ENCODE measurements at regions not wholly inside any gene's neighbourhood (a gene's known extent, or its start where the extent isn't known, plus 50 kb on each side); places are given as distances from the start of the nearest gene placed in this dataset.

DNA sequence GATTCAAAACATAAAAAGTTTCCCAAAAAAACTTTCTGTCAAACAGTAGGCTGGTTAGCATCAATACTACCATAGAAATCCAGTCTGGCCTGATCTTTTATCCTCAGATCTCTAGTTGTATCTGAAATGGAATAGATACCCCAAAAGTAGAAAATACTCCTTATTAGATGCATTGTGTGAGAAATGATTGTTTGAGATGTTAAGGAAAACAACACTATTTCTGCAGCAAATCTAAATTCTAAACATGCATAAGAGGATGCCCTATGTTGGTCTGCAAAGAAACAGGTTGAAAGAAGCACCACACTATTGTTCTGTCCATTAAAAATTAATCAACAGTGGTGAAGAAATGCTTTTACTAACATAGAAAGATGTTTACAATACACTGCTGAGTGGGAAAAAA is 121.0 kb downstream of the NPY start:
- no peak overlapping the region for H3K4me3 Mint-ChIP-seq
- no peak for DNase-seq (ENCODE audit: low spot score)
- no peaks in the 10 kb centered on the region for H3K9me3 Mint-ChIP-seq
- H3K4me1 Mint-ChIP-seq (ENCODE audit: low read depth in 2 of 2): peaks cover 5 to 12% of the 10 kb centered on the region in 2 donors
- H3K27me3 Mint-ChIP-seq: peaks cover 0 to 7% of the 10 kb centered on the region in 2 donors
- no peaks in the 10 kb centered on the region for H3K36me3 Mint-ChIP-seq
- H3K27ac Mint-ChIP-seq: no peak overlapping the region
- no peak for ATAC-seq

- Mint-ChIP-seq H3K27ac (no peak overlapping the region), H3K9me3 (no peaks in the 10 kb centered on the region), H3K4me3 (no peak overlapping the region), H3K4me1 (ENCODE audit: low read depth in 2 of 2) (peaks cover 5 to 12% of the 10 kb centered on the region in 2 donors), H3K36me3 (no peaks in the 10 kb centered on the region), H3K27me3 (peaks cover 0 to 7% of the 10 kb centered on the region in 2 donors)
- no peak for DNase-seq (ENCODE audit: low spot score)
- ATAC-seq: peak in 1 of 2 donors; percentile 45
These were observed 122.2 kb downstream of the NPY start for GRCh38 chr7:24406053-24406788.

DNA sequence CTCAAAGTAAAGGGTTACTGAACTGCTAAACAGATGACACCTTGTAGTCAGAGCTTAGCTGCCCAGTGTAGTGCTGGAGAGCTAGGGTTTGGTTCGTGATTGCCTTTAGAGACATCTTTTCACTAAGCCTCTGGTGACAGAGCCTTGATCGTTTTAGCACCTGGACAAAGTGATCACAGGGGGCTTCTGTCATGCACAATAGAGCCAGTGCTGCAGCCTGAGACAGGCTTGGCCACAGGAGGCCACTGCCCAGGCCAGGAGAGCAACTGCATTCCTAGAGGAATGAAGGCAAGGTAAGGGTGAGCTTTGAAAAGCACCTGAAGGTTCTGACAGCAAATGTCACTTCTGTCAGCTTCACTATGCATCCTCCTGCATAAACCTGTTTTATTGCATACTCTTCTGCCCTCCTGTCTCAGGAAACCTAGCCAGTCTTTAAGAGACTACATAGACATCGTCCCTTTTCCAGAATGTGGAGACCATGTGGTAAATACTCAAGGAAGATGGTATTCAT is 122.9 kb downstream of the NPY start:
- H3K9me3 Mint-ChIP-seq: no peaks in the 10 kb centered on the region
- DNase-seq (ENCODE audit: low spot score) (no peak), ATAC-seq (no peak)
- peaks cover 0 to 7% of the 10 kb centered on the region in 2 donors for H3K27me3 Mint-ChIP-seq
- H3K4me3 Mint-ChIP-seq: no peak overlapping the region
- peaks cover 3% of the 10 kb centered on the region for H3K36me3 Mint-ChIP-seq
- H3K27ac Mint-ChIP-seq: no peak overlapping the region
- peaks cover 5 to 11% of the 10 kb centered on the region in 2 donors for H3K4me1 Mint-ChIP-seq (ENCODE audit: low read depth in 2 of 2)

DNA sequence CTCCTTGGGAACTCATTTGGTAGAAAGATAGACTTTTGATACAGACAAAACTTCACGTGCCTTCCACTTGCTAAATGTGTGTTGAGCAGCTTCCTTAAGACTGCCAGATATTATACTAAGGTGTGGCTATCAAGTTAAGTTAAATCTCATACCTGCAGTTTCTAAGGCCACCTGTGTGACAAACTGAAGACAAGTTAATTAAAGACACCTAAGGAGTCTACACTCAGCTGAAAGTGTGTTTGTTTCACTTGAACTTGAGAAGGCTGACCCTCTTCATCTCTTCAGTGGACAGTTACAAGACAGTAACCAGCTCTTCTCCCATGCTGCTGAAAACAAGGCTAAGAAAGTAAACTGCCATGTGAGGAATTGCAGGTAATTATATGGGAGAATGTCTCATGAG is 124.0 kb downstream of the NPY start:
- Mint-ChIP-seq H3K4me3 (no peak overlapping the region), H3K9me3 (no peaks in the 10 kb centered on the region), H3K27ac (no peak overlapping the region), H3K4me1 (ENCODE audit: low read depth in 2 of 2) (peaks cover 5 to 9% of the 10 kb centered on the region in 2 donors), H3K36me3 (peaks cover 5% of the 10 kb centered on the region), H3K27me3 (peaks cover 5 to 7% of the 10 kb centered on the region in 2 donors)
- DNase-seq (ENCODE audit: low spot score): no peak
- ATAC-seq: no peak

DNA sequence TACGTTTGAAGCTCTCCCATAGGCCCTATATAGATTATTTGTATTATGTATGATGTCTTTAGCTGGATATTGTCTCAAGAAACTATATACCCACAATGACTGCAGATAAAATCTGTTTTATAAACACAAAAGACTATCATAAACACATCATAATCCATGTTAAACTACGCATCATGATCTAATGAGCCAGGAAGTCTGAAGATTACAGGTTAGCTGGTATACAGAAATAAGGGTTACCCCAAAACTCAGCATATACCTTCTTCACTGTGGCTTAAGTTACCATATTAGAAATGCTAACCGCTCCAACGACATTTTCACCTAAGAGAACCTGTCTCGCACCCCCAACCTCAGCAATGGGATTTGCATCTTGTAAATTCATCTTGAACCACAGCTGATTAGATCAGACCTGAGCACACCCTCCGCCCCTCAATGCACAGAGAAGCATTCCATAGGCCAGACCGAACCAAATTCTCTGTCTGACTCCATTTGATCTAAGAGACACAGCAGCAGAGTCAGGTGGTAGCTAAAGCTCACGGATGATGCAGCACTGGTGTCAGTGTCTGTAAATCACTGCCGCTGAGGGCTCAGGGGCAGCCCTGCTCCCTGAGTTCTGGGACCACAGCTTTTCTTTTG is 124.9 kb downstream of the NPY start:
- H3K4me3 Mint-ChIP-seq: no peak overlapping the region
- peaks cover 3 to 5% of the 10 kb centered on the region in 2 donors for H3K27me3 Mint-ChIP-seq
- H3K9me3 Mint-ChIP-seq: peaks cover under 1% of the 10 kb centered on the region
- ATAC-seq (no peak), DNase-seq (ENCODE audit: low spot score) (no peak)
- peaks cover 13% of the 10 kb centered on the region for H3K36me3 Mint-ChIP-seq
- peaks cover 5 to 9% of the 10 kb centered on the region in 2 donors for H3K4me1 Mint-ChIP-seq (ENCODE audit: low read depth in 2 of 2)
- H3K27ac Mint-ChIP-seq: no peak overlapping the region

DNA sequence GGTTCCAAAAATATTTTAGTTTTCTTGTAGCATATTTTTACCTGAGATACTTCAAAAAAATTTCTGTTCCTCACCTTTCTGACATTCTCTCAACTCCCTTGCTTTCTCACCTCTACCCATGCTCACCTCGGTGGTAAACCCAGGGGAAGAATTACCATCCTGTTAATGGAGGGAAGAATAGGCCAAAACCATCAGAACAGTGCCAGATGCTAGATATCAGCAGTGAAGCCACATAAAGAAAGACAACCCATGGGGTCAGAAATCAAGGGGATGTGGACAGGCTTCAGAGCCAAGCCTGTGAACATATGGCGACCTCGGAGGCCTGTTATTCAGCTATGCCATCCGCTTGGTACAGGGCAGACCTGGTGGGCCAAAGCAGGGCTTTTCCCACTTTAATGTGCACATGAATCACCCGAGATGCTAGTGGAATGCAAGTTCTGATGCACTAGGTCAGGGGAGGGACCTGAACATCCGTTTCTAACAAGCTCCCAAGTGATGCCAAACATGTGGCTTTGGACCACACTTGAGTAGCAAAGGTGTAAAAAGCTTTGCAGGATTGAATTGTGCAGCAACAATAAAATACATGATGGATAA is 125.5 kb downstream of the NPY start:
- Mint-ChIP-seq H3K4me1 (ENCODE audit: low read depth in 2 of 2) (peaks cover 5 to 9% of the 10 kb centered on the region in 2 donors), H3K9me3 (peaks cover 3% of the 10 kb centered on the region), H3K4me3 (no peak overlapping the region), H3K27ac (no peak overlapping the region), H3K27me3 (peaks cover 5 to 7% of the 10 kb centered on the region in 2 donors), H3K36me3 (peaks cover 16% of the 10 kb centered on the region)
- ATAC-seq: no peak
- DNase-seq (ENCODE audit: low spot score): no peak

GRCh38 chr7:24411226-24411625 is 127.2 kb downstream of the NPY start:
- Mint-ChIP-seq H3K9me3 (peaks cover 3% of the 10 kb centered on the region), H3K27me3 (peaks cover 8 to 11% of the 10 kb centered on the region in 2 donors), H3K4me1 (ENCODE audit: low read depth in 2 of 2) (peaks cover under 1 to 2% of the 10 kb centered on the region in 2 donors), H3K4me3 (no peak overlapping the region), H3K27ac (no peak overlapping the region), H3K36me3 (peaks cover 16% of the 10 kb centered on the region)
- no peak for DNase-seq (ENCODE audit: low spot score)
- no peak for ATAC-seq

DNA sequence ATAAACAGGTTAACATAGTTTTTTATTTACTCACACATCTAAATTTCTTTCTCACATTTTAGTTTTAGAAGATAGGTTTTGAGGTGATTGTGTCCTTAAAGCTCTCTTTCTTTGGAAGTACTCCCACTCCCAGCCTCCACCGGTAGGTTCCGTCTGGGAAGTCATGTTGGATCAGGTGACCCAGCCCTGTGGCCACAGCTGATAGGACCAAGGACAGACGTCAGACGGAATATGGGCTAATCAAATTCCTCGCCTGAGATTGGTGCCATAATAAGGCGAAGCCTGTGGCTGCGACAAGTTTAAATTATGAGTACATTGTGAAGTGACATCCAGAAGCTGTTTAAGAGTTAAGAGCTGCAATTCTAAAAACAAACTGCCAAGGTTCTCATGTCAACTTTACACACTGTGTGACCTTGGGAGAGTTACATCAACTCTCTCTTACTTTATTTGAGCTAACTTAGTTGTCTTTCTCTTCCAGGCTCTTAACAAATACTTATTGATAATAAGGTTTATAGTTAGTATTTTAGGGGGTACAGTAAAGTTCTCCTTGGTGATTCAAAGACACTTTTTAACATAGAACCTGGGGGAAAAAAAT is 133.6 kb downstream of the NPY start:
- Mint-ChIP-seq H3K27me3 (peaks cover 12% of the 10 kb centered on the region in 2 donors), H3K27ac (no peak overlapping the region), H3K36me3 (peaks cover 12% of the 10 kb centered on the region), H3K4me1 (ENCODE audit: low read depth in 2 of 2) (no peaks in the 10 kb centered on the region), H3K9me3 (peaks cover 3% of the 10 kb centered on the region), H3K4me3 (no peak overlapping the region)
- DNase-seq (ENCODE audit: low spot score) (no peak), ATAC-seq (no peak)

GRCh38 chr7:24419077-24419476 is 135.1 kb downstream of the NPY start:
- no peak for ATAC-seq
- no peak for DNase-seq (ENCODE audit: low spot score)
- no peak overlapping the region for H3K4me3 Mint-ChIP-seq

DNA sequence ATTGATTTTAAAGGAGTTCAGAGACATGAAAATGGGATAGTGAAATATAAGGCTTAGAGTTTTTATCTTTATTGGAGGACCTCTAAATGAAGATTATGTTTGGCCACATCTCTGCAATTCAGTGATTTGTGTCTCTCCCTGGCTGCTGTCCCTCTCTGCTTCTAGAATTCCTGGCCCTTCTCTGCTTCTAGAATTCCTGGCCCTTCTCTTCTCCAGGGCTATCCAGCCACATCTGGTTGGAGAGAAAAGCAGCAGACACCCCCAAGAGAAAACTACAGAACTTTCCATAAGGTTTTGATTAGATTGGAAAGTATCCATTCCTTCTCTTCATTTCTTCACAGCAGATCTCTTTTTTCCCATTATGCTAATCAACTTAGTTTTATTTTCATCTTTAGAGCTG is 135.5 kb downstream of the NPY start:
- H3K4me3 Mint-ChIP-seq: no peak overlapping the region
- no peaks in the 10 kb centered on the region for H3K36me3 Mint-ChIP-seq
- H3K4me1 Mint-ChIP-seq (ENCODE audit: low read depth in 2 of 2): no peaks in the 10 kb centered on the region
- no peaks in the 10 kb centered on the region for H3K9me3 Mint-ChIP-seq
- DNase-seq (ENCODE audit: low spot score) (no peak), ATAC-seq (no peak)
- peaks cover 7 to 10% of the 10 kb centered on the region in 2 donors for H3K27me3 Mint-ChIP-seq
- H3K27ac Mint-ChIP-seq: no peak overlapping the region

More at GRCh38 chr7:24419077-24419476, 135.1 kb downstream of the NPY start:
- H3K36me3 Mint-ChIP-seq: peaks cover 2% of the 10 kb centered on the region
- H3K9me3 Mint-ChIP-seq: peaks cover 2% of the 10 kb centered on the region
- H3K4me1 Mint-ChIP-seq (ENCODE audit: low read depth in 2 of 2): no peaks in the 10 kb centered on the region
- peaks cover 7 to 12% of the 10 kb centered on the region in 2 donors for H3K27me3 Mint-ChIP-seq
- no peak overlapping the region for H3K27ac Mint-ChIP-seq

DNA sequence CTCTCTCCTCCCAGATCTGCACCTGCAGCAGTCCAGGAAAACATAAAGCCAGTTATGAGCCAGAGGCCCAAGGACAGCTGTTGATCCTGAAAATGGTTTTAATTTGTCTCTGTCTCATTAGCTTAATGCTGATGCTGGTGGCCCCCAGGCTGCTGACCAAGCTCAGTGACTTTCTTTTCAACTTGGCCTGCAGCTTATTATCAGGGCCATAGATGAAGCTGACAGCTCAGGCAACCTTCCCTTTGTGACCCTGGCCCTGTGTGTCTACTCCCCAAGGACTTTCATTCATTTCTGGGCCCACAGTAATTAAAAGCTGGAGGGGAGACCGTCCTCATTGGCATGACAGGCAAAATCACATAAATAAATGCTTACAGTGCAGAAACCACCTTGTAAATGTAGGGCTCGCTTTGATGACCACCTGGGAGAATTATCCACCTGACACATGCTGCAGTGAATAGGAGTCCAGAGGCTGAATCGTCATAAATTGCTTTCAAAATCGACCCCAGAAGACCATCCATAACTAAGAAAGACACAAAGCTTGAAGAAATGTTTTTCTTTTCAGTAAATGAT is 138.5 kb downstream of the NPY start:
- Mint-ChIP-seq H3K36me3 (no peaks in the 10 kb centered on the region), H3K4me1 (ENCODE audit: low read depth in 2 of 2) (no peaks in the 10 kb centered on the region), H3K27ac (no peak overlapping the region), H3K27me3 (peaks cover 0 to 1% of the 10 kb centered on the region in 2 donors), H3K9me3 (no peaks in the 10 kb centered on the region), H3K4me3 (no peak overlapping the region)
- DNase-seq (ENCODE audit: low spot score) (no peak), ATAC-seq (no peak)

- no peaks in the 10 kb centered on the region for H3K36me3 Mint-ChIP-seq
- no peak overlapping the region for H3K27ac Mint-ChIP-seq
- no peaks in the 10 kb centered on the region for H3K27me3 Mint-ChIP-seq
- DNase-seq (ENCODE audit: low spot score) (no peak), ATAC-seq (no peak)
- H3K9me3 Mint-ChIP-seq: no peaks in the 10 kb centered on the region
- no peaks in the 10 kb centered on the region for H3K4me1 Mint-ChIP-seq (ENCODE audit: low read depth in 2 of 2)
- H3K4me3 Mint-ChIP-seq: no peak overlapping the region
These were observed 141.7 kb downstream of the NPY start for GRCh38 chr7:24425664-24426063.

GRCh38 chr7:24427048-24427447 is 143.1 kb downstream of the NPY start:
- Mint-ChIP-seq H3K4me3 (no peak overlapping the region), H3K9me3 (no peaks in the 10 kb centered on the region), H3K27ac (no peak overlapping the region), H3K27me3 (no peaks in the 10 kb centered on the region), H3K36me3 (no peaks in the 10 kb centered on the region), H3K4me1 (ENCODE audit: low read depth in 2 of 2) (no peaks in the 10 kb centered on the region)
- no peak for DNase-seq (ENCODE audit: low spot score)
- no peak for ATAC-seq
